HG02678 (cell line): ENCODE measurements at regions not wholly inside any gene's neighbourhood (a gene's known extent, or its start where the extent isn't known, plus 50 kb on each side); places are given as distances from the start of the nearest gene placed in this dataset.
A peak's percentile ranks its signal among the peaks of the same experiment; 100 is the strongest.

Source experiments
- ATAC-seq: cut with Tn5 transposase; IDR thresholded peaks from one replicate; pipeline ENCODE4 v1.9.1; 2021; ENCODE audit warnings: mild to moderate bottlenecking, moderate library complexity; ENCODE audit not compliant: unreplicated experiment

- no peak for ATAC-seq
These were observed 2204.3 kb downstream of the MRPL39 start for GRCh38 chr21:23402929-23403520.

- ATAC-seq, result peak; percentile 61
These were observed 2206.0 kb downstream of the MRPL39 start for GRCh38 chr21:23401278-23401677.

GRCh38 chr21:23398726-23399125 is 2208.6 kb downstream of the MRPL39 start:
- no peak for ATAC-seq

- no peak for ATAC-seq
These were observed 2212.8 kb downstream of the MRPL39 start for GRCh38 chr21:23394458-23394857.

- no peak for ATAC-seq
These were observed 2222.6 kb downstream of the MRPL39 start for GRCh38 chr21:23384679-23385078.

- no peak for ATAC-seq
These were observed 2233.1 kb downstream of the MRPL39 start for GRCh38 chr21:23374155-23374554.

GRCh38 chr21:23356905-23357304 is 2250.4 kb downstream of the MRPL39 start:
- no peak for ATAC-seq

- ATAC-seq, result no peak
These were observed 2291.1 kb downstream of the MRPL39 start for GRCh38 chr21:23316190-23316589.

GRCh38 chr21:23308741-23309140 is 2298.5 kb downstream of the MRPL39 start:
- no peak for ATAC-seq

- ATAC-seq, result no peak
These were observed 2300.2 kb downstream of the MRPL39 start for GRCh38 chr21:23307065-23307464.

- no peak for ATAC-seq
These were observed 2294.1 kb downstream of the NCAM2 start for GRCh38 chr21:23292292-23292691.

- ATAC-seq, result no peak
These were observed 2283.7 kb downstream of the NCAM2 start for GRCh38 chr21:23281917-23282316.

- ATAC-seq, result no peak
These were observed 2251.6 kb downstream of the NCAM2 start for GRCh38 chr21:23249760-23250159.

GRCh38 chr21:23247334-23247733 is 2249.1 kb downstream of the NCAM2 start:
- ATAC-seq, result no peak

- no peak for ATAC-seq
These were observed 2247.0 kb downstream of the NCAM2 start for GRCh38 chr21:23245255-23245654.

GRCh38 chr21:23223882-23224281 is 2225.7 kb downstream of the NCAM2 start:
- ATAC-seq, result no peak

- no peak for ATAC-seq
These were observed 2220.5 kb downstream of the NCAM2 start for GRCh38 chr21:23218667-23219066.

- no peak for ATAC-seq
These were observed 2219.4 kb downstream of the NCAM2 start for GRCh38 chr21:23217597-23217996.

GRCh38 chr21:23215261-23215660 is 2217.1 kb downstream of the NCAM2 start:
- no peak for ATAC-seq
